Endothelial cell of umbilical vein (primary cell): ENCODE measurements at regions not wholly inside any gene's neighbourhood (a gene's known extent, or its start where the extent isn't known, plus 50 kb on each side); places are given as distances from the start of the nearest gene placed in this dataset.

ENCODE experiments used
- BruUV-seq: library from RNA; stranded (reverse); fragments of 400-500 nt; replicated peaks from 2 replicates; lab custom pipeline; 2021; lab: Mats Ljungman, UMichigan
- CTCF ChIA-PET: fragments of 300-600, 350-600 bp; sonication (Branson Sonifier 250); formaldehyde crosslinking; loops from one replicate; lab custom pipeline; 2021; ENCODE audit warnings: antibody characterized with exemption, inconsistent platforms; lab: Charles Lee
- POLR2A ChIA-PET: fragments of 300-600, 350-600 bp; sonication (Branson Sonifier 250); formaldehyde crosslinking; loops from one replicate; lab custom pipeline; 2021; ENCODE audit warnings: antibody characterized with exemption, inconsistent platforms; lab: Charles Lee
- DNase-seq: peaks from one replicate; pipeline ENCODE4 v3.0.0-alpha.2; 2011; ENCODE audit warnings: low read depth, low spot score
- FAIRE-seq: peaks from 2 replicates; lab custom pipeline; 2011; peaks lifted over from hg19 to GRCh38; lab: Jason Lieb, UNC
- H2AFZ ChIP-seq: 2 replicates; pipeline ENCODE4 v1.6.0; 2012; ENCODE audit warnings: low read depth, low read length, control low read depth, inconsistent platforms
- H3K27ac ChIP-seq: 2 replicates; pipeline ENCODE4 v1.5.1; 2011; ENCODE audit warnings: low read depth, mild to moderate bottlenecking, control low read depth, low read length, moderate library complexity; ENCODE audit not compliant: insufficient read depth
- H3K27me3 ChIP-seq, 2 experiments: 2 replicates each; pipeline versions ENCODE4 v1.6.0 to v1.6.1; 2011; ENCODE audit warnings: low read length in 2 of 2, mixed read lengths in 1 of 2; ENCODE audit not compliant: control insufficient read depth in 2 of 2, insufficient read depth in 2 of 2
- H3K36me3 ChIP-seq, 2 experiments: 2 replicates in 1 of 2; 3 replicates in 1 of 2; pipeline ENCODE4 v1.5.1; 2011; ENCODE audit warnings: low read length in 2 of 2, mild to moderate bottlenecking in 1 of 2, moderate library complexity in 1 of 2; ENCODE audit not compliant: control insufficient read depth in 2 of 2, insufficient read depth in 2 of 2; ENCODE audit errors: extremely low read depth in 1 of 2
- H3K4me1 ChIP-seq: 3 replicates; pipeline ENCODE4 v1.5.1; 2011; ENCODE audit warnings: mild to moderate bottlenecking, low read length; ENCODE audit not compliant: control insufficient read depth, insufficient read depth; ENCODE audit errors: extremely low read depth
- H3K4me2 ChIP-seq: 2 replicates; pipeline ENCODE4 v1.6.1; 2011; ENCODE audit warnings: low read length, control low read depth, mixed read lengths; ENCODE audit not compliant: insufficient read depth
- H3K4me3 ChIP-seq, 3 experiments: fragments of 200-600 bp in 1 of 3; sonication (generic), shearing (Covaris generic) in 1 of 3; replicated peaks in 1 of 3; 2 replicates each; pipeline ENCODE4 v1.5.1; 2011 to 2016; ENCODE audit warnings: control low read depth in 3 of 3, low read length in 3 of 3, mild to moderate bottlenecking in 2 of 3, inconsistent platforms in 1 of 3, low read depth in 1 of 3, moderate library complexity in 1 of 3; ENCODE audit not compliant: insufficient read depth in 1 of 3
- H3K79me2 ChIP-seq: 2 replicates; pipeline ENCODE4 v1.6.0; 2012; ENCODE audit warnings: low read length, inconsistent platforms; ENCODE audit not compliant: control insufficient read depth, insufficient read depth
- H3K9ac ChIP-seq: replicated peaks from 2 replicates; pipeline ENCODE3; 2011; ENCODE audit warnings: low read length, control low read depth; ENCODE audit not compliant: insufficient read depth; ENCODE audit errors: extremely low read depth
- H3K9me1 ChIP-seq: replicated peaks from 3 replicates; pipeline ENCODE4 v1.6.0; 2011; ENCODE audit warnings: mild to moderate bottlenecking, low read length; ENCODE audit not compliant: control insufficient read depth, insufficient read depth; ENCODE audit errors: extremely low read depth
- H3K9me3 ChIP-seq: replicated peaks from 2 replicates; pipeline ENCODE4 v1.5.1; 2012; ENCODE audit warnings: low read length, inconsistent platforms; ENCODE audit not compliant: control insufficient read depth, insufficient read depth
- H4K20me1 ChIP-seq: replicated peaks from 2 replicates; pipeline ENCODE3; 2011; ENCODE audit warnings: mild to moderate bottlenecking, low read length; ENCODE audit not compliant: control insufficient read depth, insufficient read depth; ENCODE audit errors: extremely low read depth
- CTCF ChIP-seq, 2 donors: IDR thresholded peaks; 1 replicate in 1 of 2; 2 replicates in 1 of 2; pipeline ENCODE4 v1.5.1; 2011; ENCODE audit warnings: low read length in 2 of 2, mild to moderate bottlenecking in 2 of 2, moderate library complexity in 2 of 2, control low read depth in 1 of 2, inconsistent platforms in 1 of 2, low read depth in 1 of 2; ENCODE audit not compliant: insufficient read depth in 1 of 2; ENCODE audit errors: extremely low read depth in 1 of 2
- EZH2 ChIP-seq: IDR thresholded peaks from 2 replicates; pipeline ENCODE4 v1.6.1; 2012; ENCODE audit warnings: borderline replicate concordance, low read depth, mild to moderate bottlenecking, moderate library complexity, low read length, inconsistent platforms; ENCODE audit not compliant: severe bottlenecking
- FOS ChIP-seq: IDR thresholded peaks from 2 replicates; pipeline ENCODE4 v1.6.1; 2011; ENCODE audit warnings: mild to moderate bottlenecking, low read length, moderate library complexity, borderline replicate concordance; ENCODE audit not compliant: insufficient read depth
- GATA2 ChIP-seq: IDR thresholded peaks from 2 replicates; pipeline ENCODE4 v1.7.0; 2011; ENCODE audit warnings: low read depth, mild to moderate bottlenecking, moderate library complexity, mixed read lengths, low read length; ENCODE audit not compliant: insufficient read length, insufficient read depth
- JUN ChIP-seq: IDR thresholded peaks from 2 replicates; pipeline ENCODE4 v1.6.1; 2011; ENCODE audit warnings: borderline replicate concordance, low read depth; ENCODE audit not compliant: insufficient read length, insufficient read depth
- MAX ChIP-seq: IDR thresholded peaks from 2 replicates; pipeline ENCODE4 v1.6.1; 2011; ENCODE audit not compliant: insufficient read depth, insufficient read length
- MYC ChIP-seq: IDR thresholded peaks from one replicate; pipeline ENCODE4 v1.6.1; 2011; ENCODE audit warnings: mild to moderate bottlenecking, low read depth, low read length
- POLR2A ChIP-seq: IDR thresholded peaks from 2 replicates; pipeline ENCODE4 v1.6.1; 2012; ENCODE audit warnings: low read depth, mild to moderate bottlenecking, control low read depth, low read length
- POLR2AphosphoS5 ChIP-seq: IDR thresholded peaks from 2 replicates; pipeline ENCODE4 v1.6.1; 2012; ENCODE audit warnings: low read depth, mild to moderate bottlenecking, control low read depth, low read length, moderate library complexity; ENCODE audit not compliant: insufficient read depth
- dilution Hi-C: fragments of 300-500 bp; cut with MboI; formaldehyde crosslinking; loops from one replicate; pipeline ENCODE4 v1.15.0; 2019; ENCODE audit warnings: low sequenced_read_pairs; ENCODE audit not compliant: extremely low pct_ligation_motif_present
- intact Hi-C: fragments of 100-400 bp; cut with micrococcal nuclease; formaldehyde crosslinking; loops from one replicate; pipeline ENCODE4 v1.10.0; 2022

- no TSS peak for BruUV-seq
- no peaks in the 10 kb centered on the region for H4K20me1 ChIP-seq
- H3K27ac ChIP-seq, result no peak overlapping the region
- FAIRE-seq (no peak), DNase-seq (no peak)
- intact Hi-C loops, result no loop called here
- H3K4me2 ChIP-seq, result no peak overlapping the region
- H3K27me3 ChIP-seq, result no peaks in the 10 kb centered on the region
- H3K4me1 ChIP-seq, result no peaks in the 10 kb centered on the region
- no peaks in the 10 kb centered on the region for H3K36me3 ChIP-seq
- dilution Hi-C loops, result no loop called here
- no peak overlapping the region for H3K4me3 ChIP-seq
- no peaks in the 10 kb centered on the region for H3K9me1 ChIP-seq
- POLR2A ChIA-PET, result no interaction called here
- H3K9ac ChIP-seq, result no peak overlapping the region
- TF ChIP-seq FOS (no peak), MYC (no peak), CTCF (IDR thresholded peaks at IDR 0.05; ENCODE audit: extremely low read depth in 1 of 2, insufficient read depth in 1 of 2, low read depth in 1 of 2, low read length in 2 of 2) (no peak), POLR2AphosphoS5 (no peak), GATA2 (no peak), EZH2 (no peak), JUN (no peak), POLR2A (no peak), MAX (no peak)
- CTCF ChIA-PET, result no interaction called here
- no peaks in the 10 kb centered on the region for H3K79me2 ChIP-seq
- no peaks in the 10 kb centered on the region for H3K9me3 ChIP-seq
- no peak overlapping the region for H2AFZ ChIP-seq
Observed at GRCh38 chr14:61643555-61643954, 51.8 kb upstream of the HIF1A start.
